Retinal pigment epithelial cell (primary cell): ENCODE measurements at regions not wholly inside any gene's neighbourhood (a gene's known extent, or its start where the extent isn't known, plus 50 kb on each side); places are given as distances from the start of the nearest gene placed in this dataset.

ENCODE experiments used
- DNase-seq: peaks from one replicate; pipeline ENCODE4 v3.0.0-alpha.2; 2010; ENCODE audit warnings: low read depth
- H3K4me3 ChIP-seq: 2 replicates; pipeline ENCODE4 v1.5.1; 2011; ENCODE audit warnings: mild to moderate bottlenecking, low read length, control low read depth, moderate library complexity
- TF ChIP-seq, protein P1 (sequence below): conservative IDR thresholded peaks from 2 replicates; pipeline ENCODE4 v1.5.1; 2011; ENCODE audit warnings: low read depth, low read length, control low read depth, inconsistent platforms

DNA sequence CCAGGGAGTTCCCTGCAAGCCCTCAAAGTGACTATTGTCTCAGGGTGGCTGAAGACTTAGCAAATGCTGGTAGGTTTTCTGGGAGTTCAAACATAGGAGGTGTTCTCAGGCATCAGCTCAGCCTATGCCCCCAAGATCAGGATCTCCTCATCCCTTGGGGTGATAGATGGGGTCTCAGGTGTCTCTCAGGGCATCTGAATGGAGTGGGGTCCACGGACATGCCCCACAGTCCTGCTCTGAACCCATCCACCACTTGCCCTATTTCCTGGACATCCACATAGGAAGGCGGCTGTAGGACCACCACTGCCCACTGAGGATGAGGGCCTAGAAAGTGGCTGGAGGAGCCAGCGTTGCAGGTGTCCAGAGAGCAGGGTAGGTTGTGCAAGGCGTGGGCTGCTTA lies 287.0 kb upstream of the CXCR4 start:
- TF ChIP-seq, protein P1, sequence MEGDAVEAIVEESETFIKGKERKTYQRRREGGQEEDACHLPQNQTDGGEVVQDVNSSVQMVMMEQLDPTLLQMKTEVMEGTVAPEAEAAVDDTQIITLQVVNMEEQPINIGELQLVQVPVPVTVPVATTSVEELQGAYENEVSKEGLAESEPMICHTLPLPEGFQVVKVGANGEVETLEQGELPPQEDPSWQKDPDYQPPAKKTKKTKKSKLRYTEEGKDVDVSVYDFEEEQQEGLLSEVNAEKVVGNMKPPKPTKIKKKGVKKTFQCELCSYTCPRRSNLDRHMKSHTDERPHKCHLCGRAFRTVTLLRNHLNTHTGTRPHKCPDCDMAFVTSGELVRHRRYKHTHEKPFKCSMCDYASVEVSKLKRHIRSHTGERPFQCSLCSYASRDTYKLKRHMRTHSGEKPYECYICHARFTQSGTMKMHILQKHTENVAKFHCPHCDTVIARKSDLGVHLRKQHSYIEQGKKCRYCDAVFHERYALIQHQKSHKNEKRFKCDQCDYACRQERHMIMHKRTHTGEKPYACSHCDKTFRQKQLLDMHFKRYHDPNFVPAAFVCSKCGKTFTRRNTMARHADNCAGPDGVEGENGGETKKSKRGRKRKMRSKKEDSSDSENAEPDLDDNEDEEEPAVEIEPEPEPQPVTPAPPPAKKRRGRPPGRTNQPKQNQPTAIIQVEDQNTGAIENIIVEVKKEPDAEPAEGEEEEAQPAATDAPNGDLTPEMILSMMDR, result no peak
- H3K4me3 ChIP-seq, result no peak overlapping the region
- no peak for DNase-seq

DNA sequence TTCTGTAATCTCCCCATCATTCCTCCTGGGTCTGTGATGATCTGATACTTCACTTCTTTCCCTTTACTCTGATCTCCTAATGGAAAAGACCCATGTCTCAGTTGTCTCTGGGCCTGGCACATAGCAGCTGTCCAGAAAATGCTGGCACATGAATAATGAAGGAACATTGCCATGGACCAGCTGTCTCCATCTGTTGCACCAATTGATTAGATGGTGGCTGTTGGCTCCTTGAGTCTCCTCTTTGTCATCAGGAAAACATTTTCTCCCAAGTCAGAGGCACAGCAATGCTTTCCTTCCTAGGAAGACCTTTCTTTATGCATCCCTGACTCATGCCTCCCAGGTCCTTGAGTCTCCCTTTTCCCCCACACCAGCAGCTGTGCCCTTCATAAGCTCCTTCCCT lies 286.2 kb upstream of the CXCR4 start:
- no peak overlapping the region for H3K4me3 ChIP-seq
- TF ChIP-seq, protein P1, result no peak
- no peak for DNase-seq

DNA sequence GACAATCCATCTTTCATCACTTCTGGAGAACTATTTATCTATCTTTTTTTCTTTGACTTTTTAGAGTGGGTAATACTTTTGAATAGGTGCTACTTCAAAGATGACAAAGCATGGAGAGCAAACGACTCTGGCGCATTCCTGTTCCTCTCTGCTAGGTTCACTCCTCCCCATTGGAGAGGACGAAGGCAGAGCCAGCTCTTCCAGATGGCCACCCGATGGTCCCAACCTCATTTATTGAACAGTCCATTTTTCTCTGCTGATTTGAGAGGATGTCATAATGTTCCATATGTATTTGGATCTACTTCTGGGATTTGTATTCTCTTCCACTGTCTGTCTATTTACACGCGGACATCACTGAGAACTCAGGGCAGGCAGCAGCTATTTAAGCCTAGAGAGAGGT lies 284.3 kb upstream of the CXCR4 start:
- TF ChIP-seq, protein P1, result no peak
- H3K4me3 ChIP-seq, result no peak overlapping the region
- DNase-seq, result no peak

DNA sequence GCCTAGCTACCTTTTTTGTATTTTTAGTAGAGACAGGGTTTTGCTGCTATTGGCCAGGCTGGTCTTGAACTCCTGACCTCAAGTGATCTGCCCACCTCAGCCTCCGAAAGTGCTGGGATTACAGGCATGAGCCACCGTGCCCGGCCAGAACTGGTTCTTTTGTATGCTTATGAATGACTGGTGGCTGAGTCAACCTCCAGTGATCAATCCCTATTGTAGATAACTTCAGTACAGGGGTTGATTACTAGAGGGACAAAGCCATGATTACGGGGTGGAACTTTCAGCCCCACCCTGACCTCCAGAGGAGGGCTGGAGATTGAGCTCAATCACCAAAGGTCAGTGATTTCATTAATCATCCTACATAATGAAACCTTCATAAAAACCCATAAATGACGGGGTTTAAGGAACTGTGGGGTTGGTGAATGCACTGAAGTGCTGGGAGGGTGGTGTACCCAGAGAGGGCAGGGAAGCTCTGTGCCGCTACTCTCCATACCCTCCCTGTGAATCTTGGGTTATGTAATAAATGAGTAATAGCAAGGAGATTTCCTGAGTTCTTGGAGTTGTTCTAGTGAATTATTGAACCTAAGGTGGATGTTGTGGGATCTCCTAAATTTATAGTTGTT lies 281.8 kb upstream of the CXCR4 start:
- TF ChIP-seq, protein P1, result no peak
- H3K4me3 ChIP-seq, result no peak overlapping the region
- DNase-seq, result no peak

DNA sequence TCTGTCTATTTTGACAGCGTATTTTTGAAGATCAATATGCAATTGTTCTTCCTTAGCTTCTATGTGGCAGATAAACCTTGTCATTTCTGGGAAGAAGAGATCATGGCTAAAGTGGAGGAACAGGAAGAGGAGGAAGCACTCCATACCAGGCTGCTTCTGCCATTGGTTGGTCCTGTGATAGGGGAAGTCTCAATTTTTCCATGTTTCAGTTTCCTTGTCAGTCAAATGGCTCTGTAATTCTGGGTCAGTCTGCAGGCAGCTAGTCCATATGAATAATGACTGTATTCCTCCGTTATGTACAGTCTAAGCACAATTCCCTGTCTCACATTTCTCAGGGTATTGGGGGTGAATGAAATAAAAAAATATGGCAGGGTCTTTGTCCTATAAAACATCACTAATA lies 277.6 kb upstream of the CXCR4 start:
- H3K4me3 ChIP-seq, result no peak overlapping the region
- no peak for DNase-seq
- TF ChIP-seq, protein P1, result no peak

DNA sequence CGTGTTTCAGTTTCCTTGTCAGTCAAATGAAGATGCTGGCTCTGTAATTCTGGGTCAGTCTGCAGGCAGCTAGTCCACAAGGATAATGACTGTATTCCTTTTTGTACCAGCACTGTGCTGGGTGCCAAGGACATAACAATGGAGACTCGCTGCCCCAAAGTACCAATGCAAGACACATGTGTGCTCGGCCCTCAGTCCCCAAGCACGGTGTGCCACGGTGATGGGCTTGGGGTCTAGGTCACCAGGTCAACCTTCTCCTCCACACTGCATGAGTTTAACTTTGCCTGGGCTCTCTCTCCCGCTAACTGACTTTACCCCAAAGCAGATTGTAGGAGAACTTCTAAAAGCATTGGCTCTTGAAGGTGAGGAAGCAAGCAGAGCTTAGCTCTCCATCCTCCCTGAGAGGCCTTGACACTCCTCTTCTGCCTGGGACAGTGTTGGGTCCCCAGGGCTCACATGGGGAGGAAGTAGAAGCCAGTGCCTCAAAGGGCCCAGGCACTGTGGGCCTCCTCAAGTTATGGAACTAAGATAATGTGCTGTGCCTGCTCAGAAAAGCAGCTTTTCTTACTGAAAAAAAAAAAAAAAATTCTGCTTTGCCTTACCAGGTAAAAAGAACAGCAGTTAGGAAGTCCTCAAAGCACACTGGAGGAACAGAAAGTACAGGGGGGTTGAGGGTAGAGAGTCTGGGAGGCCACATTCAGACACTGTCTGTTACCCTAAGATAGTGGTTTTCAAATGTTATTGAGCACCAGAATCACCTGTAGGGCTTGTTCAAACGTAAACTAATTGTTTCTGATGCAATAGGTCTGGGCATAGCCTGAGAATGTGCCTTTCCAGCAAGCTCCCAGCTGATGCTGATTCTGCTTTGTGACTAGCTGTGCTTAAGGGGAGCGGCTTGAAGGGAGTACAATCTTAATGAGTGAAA lies 276.4 kb upstream of the CXCR4 start:
- H3K4me3 ChIP-seq, result no peak overlapping the region
- TF ChIP-seq, protein P1, result no peak
- no peak for DNase-seq

DNA sequence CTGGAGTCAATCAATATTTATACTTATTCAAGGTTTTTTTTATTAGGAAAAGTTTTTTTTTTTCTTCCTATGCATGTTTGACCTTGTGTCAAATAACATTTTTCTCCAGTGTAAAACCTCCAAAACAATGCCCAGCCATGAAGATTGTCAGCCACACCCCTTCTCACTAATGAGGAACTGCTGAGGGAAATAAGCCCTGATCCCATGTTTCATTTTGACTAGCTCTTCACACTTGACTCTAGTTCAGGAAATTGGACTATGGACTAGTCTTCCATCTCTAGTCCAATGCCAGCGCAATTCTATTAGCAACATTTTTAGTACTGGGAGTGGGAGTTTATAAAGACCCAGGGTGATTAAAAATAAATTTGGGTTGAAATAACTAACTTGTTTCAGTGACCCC lies 275.6 kb upstream of the CXCR4 start:
- DNase-seq, result no peak
- H3K4me3 ChIP-seq, result no peak overlapping the region
- TF ChIP-seq, protein P1, result no peak
